Mesendoderm (in vitro differentiated cells): ENCODE measurements at regions not wholly inside any gene's neighbourhood (a gene's known extent, or its start where the extent isn't known, plus 50 kb on each side); places are given as distances from the start of the nearest gene placed in this dataset.

Experiments
- DNase-seq: peaks from one replicate; pipeline ENCODE4 v3.0.0; 2013
- H2AK5ac ChIP-seq: 2 replicates; pipeline ENCODE4 v1.6.1; 2013; ENCODE audit warnings: low read length, inconsistent platforms
- H2BK120ac ChIP-seq: 2 replicates; pipeline ENCODE4 v1.6.1; 2013; ENCODE audit warnings: low read depth, mild to moderate bottlenecking, low read length, moderate library complexity, mixed read lengths
- H2BK15ac ChIP-seq: replicated peaks from 2 replicates; pipeline ENCODE4 v1.6.1; 2013; ENCODE audit warnings: low read depth, mild to moderate bottlenecking, moderate library complexity
- H2BK5ac ChIP-seq: 2 replicates; pipeline ENCODE4 v1.6.1; 2013; ENCODE audit warnings: low read length, inconsistent platforms
- H3K18ac ChIP-seq: 2 replicates; pipeline ENCODE4 v1.6.1; 2013; ENCODE audit warnings: mild to moderate bottlenecking, low read length, mixed read lengths
- H3K23ac ChIP-seq: one replicate; pipeline ENCODE4 v1.6.1; 2013; ENCODE audit warnings: low read length
- H3K27ac ChIP-seq: 2 replicates; pipeline ENCODE4 v1.5.1; 2013; ENCODE audit warnings: low read depth, mild to moderate bottlenecking, inconsistent platforms, low read length, moderate library complexity
- H3K27me3 ChIP-seq: 2 replicates; pipeline ENCODE4 v1.6.1; 2013; ENCODE audit warnings: low read length, control low read depth, mild to moderate bottlenecking, inconsistent platforms; ENCODE audit not compliant: insufficient read depth, poor library complexity
- H3K36me3 ChIP-seq: 2 replicates; pipeline ENCODE4 v1.6.1; 2013; ENCODE audit warnings: low read length, inconsistent platforms; ENCODE audit not compliant: control insufficient read depth, insufficient read depth
- H3K4ac ChIP-seq: one replicate; pipeline ENCODE4 v1.6.1; 2013; ENCODE audit warnings: low read depth, mild to moderate bottlenecking, low read length, moderate library complexity
- H3K4me1 ChIP-seq: 2 replicates; pipeline ENCODE4 v1.6.1; 2013; ENCODE audit warnings: low read depth, low read length, inconsistent platforms; ENCODE audit not compliant: control insufficient read depth
- H3K4me2 ChIP-seq: 2 replicates; pipeline ENCODE4 v1.6.1; 2013; ENCODE audit warnings: low read length
- H3K4me3 ChIP-seq: 2 replicates; pipeline ENCODE4 v1.5.1; 2013; ENCODE audit warnings: mild to moderate bottlenecking, low read length
- H3K56ac ChIP-seq: one replicate; pipeline ENCODE4 v1.6.1; 2013; ENCODE audit warnings: low read length
- H3K79me1 ChIP-seq: 2 replicates; pipeline ENCODE4 v1.6.1; 2013; ENCODE audit warnings: low read length, inconsistent platforms
- H3K79me2 ChIP-seq: 2 replicates; pipeline ENCODE4 v1.6.1; 2013; ENCODE audit warnings: mild to moderate bottlenecking, low read length; ENCODE audit not compliant: control insufficient read depth, insufficient read depth
- H3K9ac ChIP-seq: 2 replicates; pipeline ENCODE4 v1.6.1; 2013; ENCODE audit warnings: low read length, inconsistent platforms
- H4K5ac ChIP-seq: one replicate; pipeline ENCODE4 v1.6.1; 2013; ENCODE audit warnings: low read length
- H4K8ac ChIP-seq: one replicate; pipeline ENCODE4 v1.6.1; 2013; ENCODE audit warnings: low read depth, mild to moderate bottlenecking, control low read depth, low read length, moderate library complexity
- WGBS: extraction: QIAGEN DNeasy Blood & Tissue Kit; methylation state at CpG from one replicate; pipeline ENCODE4 v1.1.7; 2013; ENCODE audit warnings: low lambda C conversion rate, missing lambda C conversion rate; ENCODE audit not compliant: insufficient coverage; ENCODE audit errors: extremely low coverage; 5-methylcytosine and 5-hydroxymethylcytosine counted together

DNA sequence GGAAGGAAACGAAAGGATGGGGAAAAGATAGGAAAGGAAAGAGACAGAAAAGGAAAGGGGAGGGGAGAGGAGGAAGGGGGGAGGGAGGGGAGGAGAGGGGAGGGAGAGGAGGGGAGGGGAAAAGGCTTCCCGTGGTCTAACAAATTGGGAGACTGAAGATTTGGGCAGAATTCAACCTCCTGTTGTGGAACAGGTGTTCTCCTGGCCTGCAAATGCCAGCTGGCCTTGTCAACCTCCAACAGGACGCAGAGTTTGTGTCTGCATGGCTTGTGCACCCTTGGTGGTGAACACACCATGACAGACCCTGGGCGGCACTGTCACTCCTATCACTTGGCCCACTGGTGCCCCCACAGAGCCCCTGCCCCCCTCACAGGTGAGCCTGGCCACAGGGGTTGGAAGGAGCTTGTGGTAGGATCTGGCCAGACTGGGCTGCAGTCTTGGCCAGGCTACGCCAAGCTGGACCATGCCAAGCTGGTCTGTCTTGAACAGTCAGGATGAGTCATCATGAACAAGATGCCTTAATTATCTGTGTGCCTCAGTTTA is 321.6 kb downstream of the BCL11B start:
- no peak overlapping the region for H2BK15ac ChIP-seq

DNA sequence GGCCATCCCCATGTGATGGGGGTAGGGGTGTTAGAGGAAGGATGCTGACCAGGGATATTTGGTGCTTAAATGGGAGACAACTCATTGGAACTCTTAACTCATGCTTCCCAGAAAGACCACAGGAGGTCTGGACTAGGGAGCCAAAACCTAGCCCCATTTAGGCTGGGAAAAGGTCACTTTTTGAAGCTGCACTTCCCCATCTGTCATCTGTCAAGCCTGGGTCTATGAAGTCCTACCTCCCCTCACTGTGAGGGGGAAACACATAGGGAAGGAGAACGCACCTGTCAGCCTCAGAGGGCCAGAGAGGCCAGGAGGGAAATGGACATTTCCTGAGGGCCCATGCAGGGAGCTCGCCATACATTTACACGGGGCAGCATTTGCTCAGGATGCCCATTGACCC is 321.0 kb downstream of the BCL11B start:
- WGBS: no CpG with 5 or more reads among the region's 3 CpGs
- no peak overlapping the region for H3K9ac ChIP-seq
- DNase-seq: no peak

More for the DNA sequence above, 321.6 kb downstream of the BCL11B start:
- Histone ChIP-seq H3K23ac (no peak overlapping the region), H3K27me3 (no peaks in the 10 kb centered on the region), H3K79me1 (no peaks in the 10 kb centered on the region), H3K4ac (no peak overlapping the region), H3K36me3 (no peaks in the 10 kb centered on the region), H2BK120ac (no peak overlapping the region), H4K5ac (no peak overlapping the region), H3K4me3 (no peak overlapping the region), H3K4me1 (no peaks in the 10 kb centered on the region), H2AK5ac (no peak overlapping the region), H3K79me2 (no peaks in the 10 kb centered on the region), H3K4me2 (no peak overlapping the region), H3K27ac (no peak overlapping the region), H3K56ac (no peak overlapping the region), H4K8ac (no peak overlapping the region), H3K9ac (no peak overlapping the region), H2BK5ac (no peak overlapping the region), H3K18ac (no peak overlapping the region)
- DNase-seq: no peak
- WGBS: no CpG with 5 or more reads among the region's 5 CpGs

DNA sequence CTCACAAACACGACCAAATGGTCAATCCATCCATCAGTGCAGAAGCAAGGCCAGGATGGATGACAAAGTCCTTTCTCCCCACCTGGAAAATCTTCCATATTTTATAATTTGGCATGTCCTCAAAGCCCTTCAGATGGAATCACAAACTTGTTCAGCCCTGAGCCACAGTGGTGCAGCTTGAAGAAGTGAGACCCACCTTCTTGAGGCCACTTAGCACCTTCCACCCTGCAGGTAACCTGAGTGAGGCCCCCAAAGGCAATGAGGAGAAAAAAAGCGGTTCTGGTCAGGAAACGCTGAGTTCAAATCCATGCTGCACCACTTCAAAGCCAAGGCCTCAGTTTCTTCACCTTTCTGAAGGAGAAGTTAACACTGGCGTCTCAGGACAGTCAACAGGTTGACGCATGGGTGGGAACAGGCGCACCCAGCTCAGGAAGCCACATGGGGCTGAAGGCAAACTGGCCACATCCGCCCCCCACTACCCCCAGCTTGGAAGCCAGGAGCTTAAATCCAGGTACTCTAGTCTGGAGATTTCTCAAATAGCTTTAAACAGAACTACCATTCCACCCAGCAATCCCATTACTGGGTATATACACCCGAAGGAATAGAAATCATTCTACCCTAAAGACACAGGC is 320.4 kb downstream of the BCL11B start:
- Histone ChIP-seq H3K36me3 (no peaks in the 10 kb centered on the region), H3K9ac (no peak overlapping the region), H3K79me1 (no peaks in the 10 kb centered on the region), H3K18ac (no peak overlapping the region), H3K79me2 (no peaks in the 10 kb centered on the region), H2BK15ac (no peak overlapping the region), H2BK120ac (no peak overlapping the region), H3K23ac (no peak overlapping the region), H2BK5ac (no peak overlapping the region), H3K4me2 (no peak overlapping the region), H2AK5ac (no peak overlapping the region), H3K4me1 (no peaks in the 10 kb centered on the region), H3K27me3 (no peaks in the 10 kb centered on the region), H3K27ac (no peak overlapping the region), H4K5ac (no peak overlapping the region), H3K4me3 (no peak overlapping the region), H3K56ac (no peak overlapping the region), H3K4ac (no peak overlapping the region), H4K8ac (no peak overlapping the region)
- WGBS: no CpG with 5 or more reads among the region's 8 CpGs
- DNase-seq: no peak

More for the DNA sequence above, 321.0 kb downstream of the BCL11B start:
- no peaks in the 10 kb centered on the region for H3K79me1 ChIP-seq
- no peaks in the 10 kb centered on the region for H3K4me1 ChIP-seq
- no peak overlapping the region for H2BK15ac ChIP-seq
- no peaks in the 10 kb centered on the region for H3K27me3 ChIP-seq
- H3K27ac ChIP-seq: no peak overlapping the region
- no peak overlapping the region for H2AK5ac ChIP-seq
- no peak overlapping the region for H3K4me2 ChIP-seq
- no peak overlapping the region for H2BK120ac ChIP-seq
- no peak overlapping the region for H3K56ac ChIP-seq
- no peak overlapping the region for H2BK5ac ChIP-seq
- H3K23ac ChIP-seq: no peak overlapping the region
- H3K18ac ChIP-seq: no peak overlapping the region
- no peak overlapping the region for H4K5ac ChIP-seq
- no peak overlapping the region for H3K4me3 ChIP-seq
- H3K36me3 ChIP-seq: no peaks in the 10 kb centered on the region
- H3K79me2 ChIP-seq: no peaks in the 10 kb centered on the region
- H3K4ac ChIP-seq: no peak overlapping the region
- H4K8ac ChIP-seq: no peak overlapping the region

DNA sequence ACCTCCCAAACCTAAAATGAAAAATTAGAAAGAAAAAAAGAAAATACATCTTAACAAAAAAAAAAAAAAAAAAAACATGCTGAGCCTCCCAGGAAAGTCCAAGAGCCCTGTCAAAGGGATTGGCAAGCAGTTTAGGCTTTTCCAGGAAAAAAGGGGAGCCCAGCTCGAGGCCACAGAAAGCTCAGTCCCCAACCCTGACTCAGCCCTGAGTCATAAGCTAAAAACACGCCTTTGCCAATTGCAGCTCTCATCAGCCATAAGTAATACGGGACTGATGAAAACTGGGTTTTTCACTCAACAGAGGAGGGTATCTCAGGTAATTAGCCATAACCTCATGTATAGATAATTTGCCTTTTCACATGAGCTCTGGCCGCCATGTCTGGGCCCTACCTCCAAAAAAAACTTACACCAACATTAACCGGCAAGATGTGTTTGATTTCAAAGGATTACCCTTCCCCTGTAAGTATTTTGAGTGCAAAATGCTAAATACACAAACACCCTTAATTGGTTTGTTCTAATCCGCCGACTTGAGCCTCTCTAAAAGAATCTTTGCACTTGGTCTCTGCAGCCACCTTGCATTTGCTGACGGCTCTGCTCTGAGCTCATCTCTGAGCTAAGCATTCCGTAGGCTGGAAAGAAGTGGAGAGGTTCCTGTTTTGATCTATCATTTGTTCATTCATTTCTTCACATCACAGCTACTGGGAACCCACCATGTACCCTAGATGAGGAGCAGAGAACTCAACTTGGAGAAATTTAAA is 319.2 kb downstream of the BCL11B start:
- no peak overlapping the region for H2AK5ac ChIP-seq
- H4K5ac ChIP-seq: no peak overlapping the region
- DNase-seq: no peak
- no peak overlapping the region for H3K27ac ChIP-seq
- no peak overlapping the region for H2BK5ac ChIP-seq
- H3K56ac ChIP-seq: no peak overlapping the region
- H3K79me2 ChIP-seq: no peaks in the 10 kb centered on the region
- no peak overlapping the region for H3K4me2 ChIP-seq
- no peak overlapping the region for H3K9ac ChIP-seq
- H4K8ac ChIP-seq: no peak overlapping the region
- H2BK15ac ChIP-seq: no peak overlapping the region
- no peaks in the 10 kb centered on the region for H3K27me3 ChIP-seq
- no peak overlapping the region for H3K4ac ChIP-seq
- WGBS: no CpG with 5 or more reads among the region's 9 CpGs
- H3K4me3 ChIP-seq: no peak overlapping the region
- no peak overlapping the region for H3K23ac ChIP-seq
- H3K18ac ChIP-seq: no peak overlapping the region
- no peaks in the 10 kb centered on the region for H3K79me1 ChIP-seq
- no peaks in the 10 kb centered on the region for H3K4me1 ChIP-seq
- H2BK120ac ChIP-seq: no peak overlapping the region
- H3K36me3 ChIP-seq: no peaks in the 10 kb centered on the region

DNA sequence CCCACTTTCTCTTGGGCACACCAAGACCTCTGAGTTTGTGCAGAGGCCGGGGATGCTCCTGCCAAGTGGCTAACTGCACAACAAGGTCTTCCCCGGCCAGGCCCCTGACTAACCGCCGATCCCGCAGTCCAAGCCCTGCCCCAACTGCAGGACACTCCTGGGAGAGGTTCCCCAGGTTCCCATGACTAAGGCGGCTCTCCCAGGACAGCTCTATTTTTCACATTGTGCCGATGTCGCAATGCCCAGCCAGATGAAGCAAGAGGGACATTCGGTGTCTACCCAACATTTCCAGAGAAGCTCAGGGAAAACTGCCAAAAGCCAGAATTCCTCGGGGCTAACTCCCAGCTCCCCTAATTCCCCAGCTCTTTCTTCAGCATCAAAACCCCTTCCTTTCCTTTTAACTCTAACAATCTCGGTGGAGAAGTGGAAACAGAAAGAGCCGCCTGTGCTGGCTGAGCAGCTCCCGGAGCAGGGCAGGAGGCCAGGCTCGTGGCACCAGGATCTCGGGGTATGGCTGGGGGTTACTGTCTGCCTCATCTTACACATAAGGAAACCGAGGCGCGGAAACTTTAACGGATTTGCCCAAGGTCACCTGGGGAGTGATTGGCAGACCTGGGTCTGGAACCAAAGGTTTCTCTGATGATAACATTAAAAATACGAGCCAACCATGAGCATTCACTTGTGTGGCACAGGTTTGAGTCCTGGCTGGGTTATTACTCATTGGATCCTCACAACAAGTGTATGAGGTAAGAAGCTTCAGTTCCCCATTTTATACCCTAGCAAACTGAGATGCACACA is 318.2 kb downstream of the BCL11B start:
- Histone ChIP-seq H3K4me1 (no peaks in the 10 kb centered on the region), H4K5ac (no peak overlapping the region), H3K4me3 (no peak overlapping the region), H2BK120ac (no peak overlapping the region), H2AK5ac (no peak overlapping the region), H3K4me2 (no peak overlapping the region), H3K79me1 (no peaks in the 10 kb centered on the region), H3K18ac (no peak overlapping the region), H3K27me3 (no peaks in the 10 kb centered on the region), H4K8ac (no peak overlapping the region), H3K36me3 (no peaks in the 10 kb centered on the region), H3K79me2 (no peaks in the 10 kb centered on the region), H3K23ac (no peak overlapping the region), H3K9ac (no peak overlapping the region), H3K56ac (no peak overlapping the region), H2BK5ac (no peak overlapping the region), H2BK15ac (no peak overlapping the region), H3K27ac (no peak overlapping the region), H3K4ac (no peak overlapping the region)
- no CpG with 5 or more reads among the region's 20 CpGs for WGBS
- no peak for DNase-seq
